Esophagus squamous epithelium (tissue), 5 donors: ENCODE measurements at regions not wholly inside any gene's neighbourhood (a gene's known extent, or its start where the extent isn't known, plus 50 kb on each side); places are given as distances from the start of the nearest gene placed in this dataset.

Experiments
- DNase-seq: peaks from one replicate; lab custom pipeline; 2025; lab: John Stamatoyannopoulos, UW
- H3K27ac ChIP-seq, 4 donors: fragments of 200-600 bp; sonication (generic); one replicate each; pipeline ENCODE4 v1.5.1; 2016 to 2019; ENCODE audit warnings: mild to moderate bottlenecking in 1 of 4
- H3K27me3 ChIP-seq, 4 donors: fragments of 200-600 bp; sonication (generic); 1 replicate in 3 of 4; 2 replicates in 1 of 4; pipeline versions ENCODE4 v1.5.1 to v1.6.0; 2017 to 2021; ENCODE audit warnings: antibody characterized with exemption in 1 of 4
- H3K36me3 ChIP-seq, 3 donors: fragments of 200-600 bp; sonication (generic); one replicate each; pipeline ENCODE4 v1.5.1; 2016 to 2019
- H3K4me1 ChIP-seq, 3 donors: fragments of 200-600 bp; sonication (generic); one replicate each; pipeline ENCODE4 v1.5.1; 2017 to 2019
- H3K4me3 ChIP-seq, 4 donors: fragments of 200-600 bp; sonication (generic); 1 replicate in 3 of 4; 2 replicates in 1 of 4; pipeline ENCODE4 v1.5.1; 2016 to 2019; ENCODE audit warnings: mild to moderate bottlenecking in 2 of 4, moderate library complexity in 1 of 4
- H3K9me3 ChIP-seq, 3 donors: fragments of 200-600 bp; sonication (generic); one replicate each; pipeline ENCODE4 v1.5.1; 2016 to 2019
- CTCF ChIP-seq, 6 experiments: fragments of 450-650 bp in 4 of 6; fragments of 200-600 bp in 2 of 6; sonication (generic) in 2 of 6; IDR thresholded peaks; one replicate each; pipeline ENCODE4 v1.5.1; 2016 to 2019; ENCODE audit warnings: antibody characterized with exemption in 6 of 6, mild to moderate bottlenecking in 4 of 6, moderate library complexity in 4 of 6
- POLR2A ChIP-seq, 4 donors: fragments of 450-650 bp; IDR thresholded peaks; one replicate each; pipeline ENCODE4 v1.6.1; 2017; ENCODE audit warnings: antibody characterized with exemption in 4 of 4, mild to moderate bottlenecking in 4 of 4, moderate library complexity in 3 of 4
- WGBS, 2 donors: methylation state at CpG; one replicate each; pipeline ENCODE4 v1.1.5; 2018; 5-methylcytosine and 5-hydroxymethylcytosine counted together
- intact Hi-C: fragments of 100-400 bp; cut with DNase I; formaldehyde crosslinking; loops from one replicate; pipeline ENCODE4 v1.15.0; 2022
- donor health status: DM: yes; HTN: yes; CAD: no.

GRCh38 chr14:51180577-51180976 lies 59.5 kb upstream of the TMX1 start:
- no peak overlapping the region for H3K4me3 ChIP-seq
- peaks cover 0 to 9% (median 0%) of the 10 kb centered on the region in 4 donors for H3K27me3 ChIP-seq
- H3K36me3 ChIP-seq = no peaks in the 10 kb centered on the region
- H3K27ac ChIP-seq = no peak overlapping the region
- no peaks in the 10 kb centered on the region for H3K9me3 ChIP-seq
- intact Hi-C loops = no loop called here
- H3K4me1 ChIP-seq = no peaks in the 10 kb centered on the region
- WGBS, 2 donors = 71 to 74% methylated on average over 9 of the region's 9 CpGs
- no peak for DNase-seq
- TF ChIP-seq POLR2A (IDR thresholded peaks at IDR 0.05) = no peak
- TF ChIP-seq CTCF (IDR thresholded peaks at IDR 0.05) = no peak

- TF ChIP-seq POLR2A (IDR thresholded peaks at IDR 0.05) (no peak), CTCF (IDR thresholded peaks at IDR 0.05) (no peak)
- Histone ChIP-seq H3K4me3 (no peak overlapping the region), H3K9me3 (no peaks in the 10 kb centered on the region), H3K4me1 (no peaks in the 10 kb centered on the region), H3K27me3 (peaks cover 0 to under 1% (median 0%) of the 10 kb centered on the region in 4 donors), H3K36me3 (no peaks in the 10 kb centered on the region), H3K27ac (no peak overlapping the region)
- intact Hi-C loops = no loop called here
- 16 to 24% methylated on average over 3 of the region's 3 CpGs for WGBS, 2 donors
- no peak for DNase-seq
Measured at GRCh38 chr14:51182131-51182565, 57.9 kb upstream of the TMX1 start.

GRCh38 chr14:51185180-51185579 lies 54.9 kb upstream of the TMX1 start:
- intact Hi-C loops = no loop called here
- no peak for DNase-seq
- TF ChIP-seq POLR2A (IDR thresholded peaks at IDR 0.05) (no peak), CTCF (IDR thresholded peaks at IDR 0.05) (no peak)
- Histone ChIP-seq H3K4me3 (no peak overlapping the region), H3K4me1 (no peaks in the 10 kb centered on the region), H3K9me3 (no peaks in the 10 kb centered on the region), H3K36me3 (no peaks in the 10 kb centered on the region), H3K27me3 (no peaks in the 10 kb centered on the region), H3K27ac (no peak overlapping the region)
- WGBS, 2 donors = 58 to 59% methylated on average over 3 of the region's 3 CpGs

GRCh38 chr14:51185754-51186153 lies 54.3 kb upstream of the TMX1 start:
- no peak for DNase-seq
- intact Hi-C loops = no loop called here
- Histone ChIP-seq H3K9me3 (no peaks in the 10 kb centered on the region), H3K4me1 (no peaks in the 10 kb centered on the region), H3K27ac (no peak overlapping the region), H3K4me3 (no peak overlapping the region), H3K27me3 (no peaks in the 10 kb centered on the region), H3K36me3 (no peaks in the 10 kb centered on the region)
- WGBS, 2 donors = 59 to 61% methylated on average over 1 of the region's 1 CpG
- TF ChIP-seq POLR2A (IDR thresholded peaks at IDR 0.05) (no peak), CTCF (IDR thresholded peaks at IDR 0.05) (no peak)

- 61 to 68% methylated on average over 6 of the region's 6 CpGs for whole genome bisulfite sequencing, 2 donors
- TF ChIP-seq POLR2A (IDR thresholded peaks at IDR 0.05) = no peak
- no peak for TF ChIP-seq CTCF (IDR thresholded peaks at IDR 0.05)
Measured at GRCh38 chr14:51188566-51189185, 51.4 kb upstream of the TMX1 start.

More at GRCh38 chr14:51188566-51189185, 51.4 kb upstream of the TMX1 start:
- Histone ChIP-seq H3K36me3 (no peaks in the 10 kb centered on the region), H3K27me3 (no peaks in the 10 kb centered on the region), H3K4me3 (no peak overlapping the region), H3K4me1 (no peaks in the 10 kb centered on the region), H3K9me3 (no peaks in the 10 kb centered on the region), H3K27ac (no peak overlapping the region)
- intact Hi-C loops = no loop called here
- DNase-seq = no peak
